Activated CD4-positive, alpha-beta T cell treated with anti-CD3 and anti-CD28 coated beads for 36 hours (primary cell): ENCODE measurements at regions not wholly inside any gene's neighbourhood (a gene's known extent, or its start where the extent isn't known, plus 50 kb on each side); places are given as distances from the start of the nearest gene placed in this dataset.
"Not testable (repeated sequence)": the region's sequence is repeated elsewhere in the genome, so short reads cannot be mapped to it uniquely, and the experiment has no call there.

ENCODE experiments used
- ATAC-seq: fragments of 200-7000 bp; cut with Tn5 transposase; one replicate; pipeline ENCODE4 v1.10.0; 2021; ENCODE audit warnings: mild to moderate bottlenecking, moderate library complexity
- CTCF ChIA-PET: fragments of 350-600 bp; sonication (Branson Sonifier 250); formaldehyde crosslinking; loops from one replicate; lab custom pipeline; 2021; ENCODE audit warnings: antibody characterized with exemption; lab: Charles Lee
- POLR2A ChIA-PET: fragments of 350-600 bp; sonication (Branson Sonifier 250); formaldehyde crosslinking; loops from one replicate; lab custom pipeline; 2021; ENCODE audit warnings: antibody characterized with exemption, inconsistent platforms; lab: Charles Lee
- DNase-seq: peaks from one replicate; pipeline ENCODE4 v3.0.0-alpha.2; 2020
- H3K27ac Mint-ChIP-seq: one replicate; pipeline ENCODE4 v1.8.0; 2021; ENCODE audit warnings: mixed read lengths
- H3K27me3 Mint-ChIP-seq: one replicate; pipeline ENCODE4 v1.8.0; 2021; ENCODE audit warnings: mixed read lengths
- H3K36me3 Mint-ChIP-seq: one replicate; pipeline ENCODE4 v1.8.0; 2021; ENCODE audit warnings: low read depth, mixed read lengths
- H3K4me1 Mint-ChIP-seq: one replicate; pipeline ENCODE4 v1.8.0; 2021; ENCODE audit warnings: mixed read lengths
- H3K4me3 Mint-ChIP-seq: one replicate; pipeline ENCODE4 v1.8.0; 2021; ENCODE audit warnings: mild to moderate bottlenecking, moderate library complexity, mixed read lengths
- H3K9me3 Mint-ChIP-seq: one replicate; pipeline ENCODE4 v1.8.0; 2021; ENCODE audit warnings: low read depth, mixed read lengths
- intact Hi-C, 2 experiments: fragments of 100-400 bp; cut with DNase I in 1 of 2; cut with micrococcal nuclease in 1 of 2; formaldehyde crosslinking; loops; one replicate each; pipeline versions ENCODE4 v1.14.2 to v1.15.1; 2022 to 2024; cut with DNase I, micrococcal nuclease

DNA sequence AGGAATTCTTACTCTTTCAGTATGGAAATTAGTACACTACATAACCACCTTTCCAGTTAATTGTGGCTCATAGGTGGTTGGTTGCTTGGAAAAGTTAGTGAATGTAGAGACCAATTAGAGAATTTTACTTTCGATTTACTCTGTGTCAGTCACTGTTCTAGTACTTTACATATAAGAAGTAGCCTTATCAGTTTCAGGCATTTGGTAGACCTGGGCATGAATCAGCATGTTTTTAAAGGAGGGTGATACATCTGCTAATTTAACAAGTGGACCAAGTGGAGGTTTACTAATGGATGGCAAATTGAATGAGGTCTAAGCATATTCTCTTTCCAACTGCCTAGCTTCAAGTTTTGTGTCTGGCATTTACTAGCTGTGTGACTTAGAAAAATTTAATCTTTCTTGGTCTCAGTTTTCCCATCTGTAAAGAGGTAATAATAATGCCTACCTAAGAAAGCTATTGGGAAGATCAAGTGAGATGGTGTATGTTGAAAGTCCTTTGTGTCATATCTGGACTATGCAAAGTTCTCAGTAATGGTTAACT lies 1158.6 kb downstream of the PLA2G4A start:
- Mint-ChIP-seq H3K36me3 (no peaks in the 10 kb centered on the region), H3K9me3 (peaks cover 3% of the 10 kb centered on the region), H3K27ac (no peak overlapping the region), H3K4me3 (no peak overlapping the region), H3K27me3 (no peaks in the 10 kb centered on the region), H3K4me1 (no peaks in the 10 kb centered on the region)
- DNase-seq (no peak), ATAC-seq (no peak)
- ChIA-PET CTCF (no interaction called here), POLR2A (no interaction called here)
- intact Hi-C loops: no loop called here

DNA sequence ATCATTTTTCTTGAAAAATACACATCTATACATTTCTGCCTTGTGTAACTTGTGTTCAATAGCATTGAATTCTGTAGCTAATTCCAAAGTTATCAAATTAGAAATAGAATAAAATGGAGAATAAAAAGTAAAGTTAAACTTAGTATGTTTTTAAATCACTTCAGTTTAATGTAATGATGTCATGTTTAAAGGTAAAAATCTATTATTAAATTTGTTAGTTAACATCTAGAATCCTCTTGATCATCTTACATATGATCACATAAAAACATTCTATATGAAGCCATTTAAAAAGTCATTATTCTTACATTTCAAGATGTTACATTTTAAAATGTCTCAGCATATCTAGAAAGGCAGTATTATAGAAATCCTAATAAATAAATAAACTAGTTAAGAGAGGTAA lies 1163.2 kb downstream of the PLA2G4A start:
- no peaks in the 10 kb centered on the region for H3K27me3 Mint-ChIP-seq

DNA sequence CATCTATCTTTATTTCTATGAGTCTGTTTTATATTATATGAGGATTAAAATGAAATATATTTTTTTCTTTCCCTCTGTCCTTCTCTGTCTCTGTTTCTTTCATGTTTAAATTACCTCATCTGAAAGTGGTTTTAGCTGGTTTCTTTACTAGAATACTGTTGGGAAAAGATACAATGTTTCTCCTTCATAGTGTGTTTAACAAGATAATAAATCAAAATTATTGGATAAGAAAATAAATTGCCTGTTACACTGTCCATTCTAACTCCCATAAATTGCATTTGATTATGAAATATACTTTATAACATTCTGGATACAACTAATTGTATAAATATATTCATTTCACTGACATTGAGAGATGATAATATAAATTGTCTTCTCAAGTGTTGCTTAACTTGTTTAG lies 1168.0 kb downstream of the PLA2G4A start:
- Mint-ChIP-seq H3K36me3 (no peaks in the 10 kb centered on the region), H3K27me3 (no peaks in the 10 kb centered on the region), H3K9me3 (no peaks in the 10 kb centered on the region), H3K4me3 (no peak overlapping the region), H3K4me1 (no peaks in the 10 kb centered on the region), H3K27ac (no peak overlapping the region)
- intact Hi-C loops: no loop called here
- no peak for DNase-seq
- ChIA-PET POLR2A (no interaction called here), CTCF (no interaction called here)
- ATAC-seq: no peak

More for the DNA sequence above, 1163.2 kb downstream of the PLA2G4A start:
- Mint-ChIP-seq H3K9me3 (no peaks in the 10 kb centered on the region), H3K4me1 (no peaks in the 10 kb centered on the region), H3K36me3 (no peaks in the 10 kb centered on the region), H3K4me3 (no peak overlapping the region), H3K27ac (no peak overlapping the region)
- CTCF ChIA-PET: no interaction called here
- intact Hi-C loops: no loop called here
- POLR2A ChIA-PET: no interaction called here
- DNase-seq: no peak
- ATAC-seq: no peak

DNA sequence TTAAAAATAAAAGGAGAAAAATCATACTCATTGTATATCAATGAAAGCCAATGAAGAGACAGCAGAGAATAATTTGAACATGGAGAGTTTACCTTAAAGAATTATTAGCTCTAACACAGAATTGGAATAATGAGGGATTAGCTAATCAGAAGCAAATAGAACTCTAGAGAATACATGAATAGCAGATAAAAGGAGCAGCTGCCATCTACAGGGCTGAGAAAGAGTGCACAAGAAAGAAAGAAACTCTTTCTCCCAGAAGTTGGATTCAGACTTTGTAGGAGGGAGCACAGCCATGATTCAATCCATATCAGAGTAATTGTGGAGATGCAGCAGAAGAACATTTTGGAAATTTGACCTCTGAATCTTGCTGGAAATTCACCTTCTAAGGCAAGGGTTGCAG lies 1171.2 kb downstream of the PLA2G4A start:
- Mint-ChIP-seq H3K4me1 (no peaks in the 10 kb centered on the region), H3K36me3 (no peaks in the 10 kb centered on the region), H3K27ac (no peak overlapping the region), H3K4me3 (no peak overlapping the region), H3K27me3 (no peaks in the 10 kb centered on the region), H3K9me3 (no peaks in the 10 kb centered on the region)
- CTCF ChIA-PET: no interaction called here
- intact Hi-C loops: no loop called here
- DNase-seq (no peak), ATAC-seq (no peak)
- POLR2A ChIA-PET: no interaction called here

DNA sequence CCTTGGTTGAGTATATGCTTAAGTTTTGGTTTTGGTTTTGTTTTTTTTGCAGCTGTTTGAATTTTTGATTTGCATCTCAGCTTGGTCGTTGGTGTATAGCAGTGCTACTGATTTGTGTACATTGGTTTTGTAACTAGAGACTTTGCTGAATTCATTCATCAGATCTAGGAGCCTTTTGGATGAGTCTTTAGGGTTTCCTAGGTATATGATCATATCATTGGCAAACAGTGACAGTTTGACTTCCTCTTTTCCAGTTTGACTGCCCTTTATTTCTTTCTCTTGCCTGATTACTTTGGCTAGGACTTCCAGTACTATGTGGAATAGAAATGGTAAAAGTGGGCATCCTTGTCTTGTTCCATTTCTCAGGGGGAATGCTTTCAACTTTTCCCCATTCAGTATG lies 1174.9 kb downstream of the PLA2G4A start:
- H3K27ac Mint-ChIP-seq, H3K4me3 Mint-ChIP-seq, H3K4me1 Mint-ChIP-seq, CTCF ChIA-PET, DNase-seq, ATAC-seq, H3K36me3 Mint-ChIP-seq, POLR2A ChIA-PET, H3K9me3 Mint-ChIP-seq, H3K27me3 Mint-ChIP-seq, intact Hi-C loops: not testable (repeated sequence)

DNA sequence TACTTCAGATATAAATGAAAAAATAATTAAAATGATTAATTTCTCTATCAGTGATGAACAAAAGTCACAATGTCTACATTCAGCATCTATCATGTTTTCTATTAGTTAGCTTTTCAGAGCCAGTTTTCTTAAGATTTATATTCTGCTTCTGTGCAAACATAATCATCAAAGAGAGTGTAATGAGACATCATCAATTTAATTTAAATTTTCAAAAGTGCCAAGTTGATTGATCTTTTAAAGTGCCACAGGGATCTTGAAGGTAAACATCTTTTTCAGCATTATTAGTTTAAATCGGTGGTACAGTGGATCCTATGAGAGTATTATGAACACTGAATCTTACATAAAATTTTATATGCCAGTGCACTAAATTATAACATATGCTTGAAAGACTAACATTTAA lies 1176.1 kb downstream of the PLA2G4A start:
- Mint-ChIP-seq H3K4me1 (no peaks in the 10 kb centered on the region), H3K36me3 (no peaks in the 10 kb centered on the region), H3K4me3 (no peak overlapping the region), H3K27ac (no peak overlapping the region), H3K27me3 (no peaks in the 10 kb centered on the region), H3K9me3 (peaks cover 2% of the 10 kb centered on the region)
- intact Hi-C loops: no loop called here
- DNase-seq (no peak), ATAC-seq (no peak)
- POLR2A ChIA-PET: no interaction called here
- CTCF ChIA-PET: interaction anchor here (0.7 kb wide), 1 partner anchor 34 kb away, joined by 3 read pairs; no protein-coding TSS in a partner anchor

DNA sequence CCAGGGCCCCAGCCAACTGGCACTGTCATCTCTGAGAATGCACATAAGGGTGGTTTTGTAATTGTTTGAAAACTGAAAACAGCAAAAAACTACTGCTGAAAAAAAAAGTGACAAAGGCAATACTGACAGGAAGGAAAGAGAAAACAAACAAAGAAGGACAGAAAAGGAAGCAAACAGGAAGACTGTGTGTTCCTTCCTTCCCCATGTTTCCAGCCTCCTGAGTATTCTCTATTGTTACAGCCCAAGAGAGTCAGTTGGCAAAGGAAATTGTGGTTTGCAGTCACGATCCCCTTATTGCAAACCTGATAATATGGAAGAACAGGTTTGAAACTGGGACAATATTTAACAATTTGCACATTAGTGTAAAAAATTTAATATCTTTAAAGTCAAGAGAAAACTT lies 1177.6 kb downstream of the PLA2G4A start:
- Mint-ChIP-seq H3K4me1 (no peaks in the 10 kb centered on the region), H3K4me3 (no peak overlapping the region), H3K27ac (no peak overlapping the region), H3K36me3 (no peaks in the 10 kb centered on the region), H3K9me3 (peaks cover 2% of the 10 kb centered on the region), H3K27me3 (no peaks in the 10 kb centered on the region)
- ATAC-seq (no peak), DNase-seq (no peak)
- POLR2A ChIA-PET: no interaction called here
- CTCF ChIA-PET: no interaction called here
- intact Hi-C loops: no loop called here

DNA sequence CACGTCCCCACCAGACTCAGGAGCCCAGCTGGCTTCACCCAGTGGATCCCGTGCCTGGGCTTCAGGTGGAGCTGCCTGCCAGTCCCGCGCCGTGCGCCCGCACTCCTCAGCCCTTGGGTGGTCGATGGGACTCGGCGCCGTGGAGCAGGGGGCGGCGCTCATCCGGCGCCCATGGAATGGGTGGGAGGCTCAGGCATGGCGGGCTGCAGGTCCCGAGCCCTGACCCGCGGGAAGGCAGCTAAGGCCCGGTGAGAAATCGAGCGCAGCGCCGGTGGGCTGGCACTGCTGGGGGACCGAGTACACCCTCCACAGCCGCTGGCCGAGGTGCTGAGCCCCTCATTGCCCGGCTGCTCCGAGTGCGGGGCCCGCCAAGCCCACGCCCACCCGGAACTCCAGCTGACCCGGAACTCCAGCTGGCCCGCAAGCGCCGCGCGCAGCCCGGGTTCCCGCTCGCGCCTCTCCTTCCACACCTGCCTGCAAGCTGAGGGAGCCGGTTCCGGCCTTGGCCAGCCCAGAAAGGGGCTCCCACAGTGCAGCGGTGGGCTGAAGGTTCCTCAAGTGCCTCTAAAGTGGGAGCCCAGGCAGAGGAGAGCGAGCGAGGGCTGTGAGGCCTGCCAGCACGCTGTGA lies 1184.6 kb downstream of the PLA2G4A start:
- H3K36me3 Mint-ChIP-seq, DNase-seq, ATAC-seq, H3K27ac Mint-ChIP-seq, POLR2A ChIA-PET, intact Hi-C loops, H3K9me3 Mint-ChIP-seq, CTCF ChIA-PET, H3K27me3 Mint-ChIP-seq, H3K4me3 Mint-ChIP-seq, H3K4me1 Mint-ChIP-seq: not testable (repeated sequence)

DNA sequence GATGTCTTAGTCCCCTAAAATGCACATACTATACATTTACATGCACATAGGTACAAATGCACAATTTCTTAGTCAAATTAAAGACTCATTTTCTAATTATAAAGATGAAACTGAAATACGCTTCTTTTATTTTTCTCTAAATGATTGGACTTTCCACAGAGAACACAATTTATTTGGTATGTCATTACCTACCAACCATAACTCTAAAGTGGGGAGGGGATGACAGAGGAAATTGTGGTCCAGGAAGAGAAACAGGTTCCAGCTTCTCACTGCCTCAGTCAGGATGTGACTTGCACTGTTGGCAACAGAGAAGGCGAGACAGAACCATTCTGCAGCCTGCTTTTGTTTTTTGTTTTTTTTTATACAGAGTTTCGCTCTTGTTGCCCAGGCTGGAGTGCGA lies 1189.2 kb downstream of the PLA2G4A start:
- DNase-seq: no peak
- CTCF ChIA-PET: no interaction called here
- intact Hi-C loops: no loop called here
- Mint-ChIP-seq H3K27ac (no peak overlapping the region), H3K4me1 (no peaks in the 10 kb centered on the region), H3K9me3 (peaks cover 4% of the 10 kb centered on the region), H3K27me3 (no peaks in the 10 kb centered on the region), H3K4me3 (no peak overlapping the region), H3K36me3 (no peaks in the 10 kb centered on the region)
- POLR2A ChIA-PET: no interaction called here
- no peak for ATAC-seq

DNA sequence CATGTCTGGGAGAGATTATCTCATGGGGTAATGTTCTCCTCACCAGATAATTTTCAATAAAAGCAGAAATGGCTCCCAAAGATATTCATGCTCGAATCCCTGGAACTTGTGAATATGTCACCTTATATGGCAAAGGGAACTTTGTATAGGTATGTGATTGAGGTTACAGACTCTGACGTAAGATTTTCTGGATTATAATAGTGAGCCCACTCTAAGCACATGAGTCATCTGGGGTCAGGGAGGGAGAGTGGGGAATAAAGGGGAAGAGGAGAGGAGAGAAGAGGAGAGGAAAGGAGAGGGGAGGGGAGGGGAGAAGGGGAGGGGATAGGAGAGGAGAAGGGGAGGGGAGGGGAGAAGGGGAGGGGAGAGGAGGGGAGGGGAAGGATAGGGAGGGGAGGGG lies 1193.9 kb downstream of the PLA2G4A start:
- Mint-ChIP-seq H3K4me3 (no peak overlapping the region), H3K27ac (no peak overlapping the region), H3K27me3 (no peaks in the 10 kb centered on the region), H3K4me1 (no peaks in the 10 kb centered on the region), H3K9me3 (peaks cover 6% of the 10 kb centered on the region), H3K36me3 (no peaks in the 10 kb centered on the region)
- ChIA-PET POLR2A (no interaction called here), CTCF (no interaction called here)
- ATAC-seq (no peak), DNase-seq (no peak)
- intact Hi-C loops: no loop called here

DNA sequence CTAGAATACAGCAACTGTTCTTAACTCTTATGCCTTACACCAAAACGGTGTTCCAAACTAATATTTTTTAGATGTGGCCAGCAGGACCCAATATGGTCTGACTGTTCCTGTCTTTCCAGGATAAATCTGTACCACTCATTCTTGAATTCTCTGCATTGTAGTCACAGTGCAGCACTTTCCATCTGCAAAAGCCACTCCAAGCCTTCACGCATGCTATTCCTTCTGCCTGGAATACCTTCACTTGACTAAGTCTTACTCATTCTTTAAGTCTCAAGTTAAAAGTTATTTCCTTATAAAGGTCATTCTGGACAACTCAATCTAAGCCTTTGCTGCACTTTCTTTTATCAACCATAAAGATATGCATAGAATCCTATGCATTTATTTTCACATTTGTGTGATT lies 1194.5 kb downstream of the PLA2G4A start:
- CTCF ChIA-PET: interaction anchor here (0.5 kb wide), 1 partner anchor 149 kb away, joined by 3 read pairs; no protein-coding TSS in a partner anchor
- intact Hi-C loops: no loop called here
- Mint-ChIP-seq H3K4me1 (no peaks in the 10 kb centered on the region), H3K4me3 (no peak overlapping the region), H3K27ac (no peak overlapping the region), H3K36me3 (no peaks in the 10 kb centered on the region), H3K27me3 (no peaks in the 10 kb centered on the region), H3K9me3 (peaks cover 6% of the 10 kb centered on the region)
- POLR2A ChIA-PET: no interaction called here
- ATAC-seq (no peak), DNase-seq (no peak)

DNA sequence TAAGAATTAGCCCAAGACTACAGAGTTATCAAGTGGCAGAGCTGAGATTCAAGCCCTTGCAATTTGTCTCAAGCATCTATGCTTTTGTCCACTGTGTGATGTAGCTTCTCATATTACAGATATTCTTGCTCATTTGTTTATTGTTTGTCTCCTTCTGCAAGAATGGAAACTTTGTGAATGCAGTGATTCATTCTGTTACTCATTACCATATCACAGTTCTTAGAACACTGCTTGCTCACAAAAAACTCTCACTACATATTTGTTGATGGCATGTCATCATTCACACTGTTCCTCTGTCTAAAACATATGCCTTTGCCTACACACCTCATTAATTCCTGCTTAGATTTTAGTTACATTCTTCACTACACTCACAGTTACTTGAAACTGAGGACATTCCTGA lies 1198.9 kb downstream of the PLA2G4A start:
- H3K4me1 Mint-ChIP-seq: no peaks in the 10 kb centered on the region
- ChIA-PET POLR2A (no interaction called here), CTCF (no interaction called here)
- no peak overlapping the region for H3K4me3 Mint-ChIP-seq
- no peaks in the 10 kb centered on the region for H3K27me3 Mint-ChIP-seq
- H3K36me3 Mint-ChIP-seq: no peaks in the 10 kb centered on the region
- intact Hi-C loops: no loop called here
- peaks cover 3% of the 10 kb centered on the region for H3K9me3 Mint-ChIP-seq
- no peak overlapping the region for H3K27ac Mint-ChIP-seq
- DNase-seq: no peak
- ATAC-seq: peak; percentile 9
